ENCODE measurements at regions not wholly inside any gene's neighbourhood (a gene's known extent, or its start where the extent isn't known, plus 50 kb on each side); places are given as distances from the start of the nearest gene placed in this dataset.
"Not testable (repeated sequence)": the region's sequence is repeated elsewhere in the genome, so short reads cannot be mapped to it uniquely, and the experiment has no call there.

DNA sequence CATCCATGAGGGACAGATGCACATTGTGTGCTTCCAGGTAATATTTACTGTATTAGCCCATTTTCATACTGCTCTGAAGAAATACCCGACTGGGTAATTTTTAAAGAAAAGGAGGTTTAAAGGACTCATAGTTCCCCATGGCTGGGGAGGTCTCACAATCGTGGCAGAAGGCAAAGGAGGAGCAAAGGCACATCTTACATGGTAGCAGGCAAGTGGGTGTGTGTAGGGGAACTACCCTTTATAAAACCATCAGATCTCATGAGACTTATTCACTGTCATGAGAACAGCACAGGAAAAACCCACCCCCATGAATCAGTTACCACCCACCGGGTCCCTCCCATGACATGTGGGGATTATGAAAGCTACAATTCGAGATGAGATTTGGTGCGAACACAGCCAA, 148.8 kb upstream of the FBXL17 start:
- DNase-seq (ENCODE audit: low read depth), result no peak

DNA sequence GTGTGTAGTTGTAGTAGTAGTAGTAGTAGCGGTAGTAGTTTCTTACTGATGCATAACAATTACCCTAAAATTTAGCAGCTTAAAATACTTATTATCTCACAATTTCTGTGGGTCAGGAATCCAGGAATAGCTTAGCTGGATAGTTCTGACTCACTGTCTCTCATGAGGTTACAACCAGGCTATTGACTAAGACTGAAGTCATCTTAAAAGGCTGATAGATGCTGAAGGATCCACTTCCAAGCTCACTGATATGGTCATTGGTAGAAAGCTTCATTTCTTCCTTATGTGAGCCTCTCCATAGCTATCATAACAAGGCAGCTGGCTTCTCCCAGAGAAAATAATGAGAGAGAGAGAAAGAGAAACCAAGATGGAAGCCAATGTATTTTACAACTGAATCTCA, 147.5 kb upstream of the FBXL17 start:
- DNase-seq (ENCODE audit: low read depth), result peak; percentile 2

DNA sequence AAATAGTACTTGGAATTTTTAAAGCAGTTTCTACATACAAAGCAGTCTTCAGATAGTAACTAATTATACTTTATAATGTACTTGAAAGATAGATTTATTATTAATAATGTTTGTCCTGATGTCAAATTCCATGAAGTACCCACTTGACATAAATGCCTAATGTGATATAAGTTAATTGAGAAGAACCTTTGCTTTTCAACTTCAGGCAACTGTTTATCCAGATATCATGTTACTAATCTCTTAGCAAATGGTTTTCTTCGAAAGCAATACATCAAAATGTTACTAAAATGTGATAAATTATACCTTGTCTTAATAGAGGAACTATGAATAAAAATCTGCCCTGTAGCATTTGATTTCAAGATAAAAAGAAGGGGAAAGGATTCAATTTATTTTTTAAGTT, 146.8 kb upstream of the FBXL17 start:
- no peak for DNase-seq (ENCODE audit: low read depth)

DNA sequence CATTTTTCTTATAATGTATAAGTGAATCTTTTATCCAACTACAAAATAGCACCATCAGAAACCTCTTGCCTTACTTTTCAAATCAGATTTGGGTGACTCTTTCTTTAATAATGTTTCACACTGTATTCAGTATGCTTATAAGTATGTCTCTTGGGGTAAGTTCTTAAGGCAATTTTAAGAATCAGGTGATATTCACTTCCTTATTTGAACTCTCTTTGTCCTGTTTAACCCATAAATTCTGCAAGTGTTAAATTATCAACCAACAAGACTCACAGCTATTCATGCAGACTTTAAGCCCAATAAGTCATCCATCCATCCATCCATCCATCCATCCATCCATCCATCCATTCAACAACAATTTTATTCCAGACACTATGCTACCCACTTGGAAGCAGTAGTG, 142.7 kb upstream of the FBXL17 start:
- DNase-seq (ENCODE audit: low read depth), result no peak

DNA sequence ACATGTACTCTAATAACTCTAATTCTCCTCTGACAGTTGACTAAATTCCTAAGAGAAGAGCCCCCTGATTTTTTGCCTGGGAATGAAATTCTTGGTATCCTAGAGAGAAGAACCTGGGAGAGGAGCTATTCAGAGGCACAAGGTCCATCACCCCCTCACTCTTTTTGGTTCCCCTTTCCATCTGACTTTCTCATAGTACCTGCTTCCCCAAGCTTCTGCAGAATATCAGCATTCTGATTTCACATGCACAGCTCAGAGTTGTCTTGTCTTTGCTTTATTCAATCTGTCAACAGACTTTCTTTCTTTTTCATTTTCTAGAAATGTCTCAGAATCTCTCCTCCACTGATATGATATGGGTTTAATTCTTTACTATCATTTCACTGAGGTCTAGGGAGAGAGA, 141.5 kb upstream of the FBXL17 start:
- no peak for DNase-seq (ENCODE audit: low read depth)

DNA sequence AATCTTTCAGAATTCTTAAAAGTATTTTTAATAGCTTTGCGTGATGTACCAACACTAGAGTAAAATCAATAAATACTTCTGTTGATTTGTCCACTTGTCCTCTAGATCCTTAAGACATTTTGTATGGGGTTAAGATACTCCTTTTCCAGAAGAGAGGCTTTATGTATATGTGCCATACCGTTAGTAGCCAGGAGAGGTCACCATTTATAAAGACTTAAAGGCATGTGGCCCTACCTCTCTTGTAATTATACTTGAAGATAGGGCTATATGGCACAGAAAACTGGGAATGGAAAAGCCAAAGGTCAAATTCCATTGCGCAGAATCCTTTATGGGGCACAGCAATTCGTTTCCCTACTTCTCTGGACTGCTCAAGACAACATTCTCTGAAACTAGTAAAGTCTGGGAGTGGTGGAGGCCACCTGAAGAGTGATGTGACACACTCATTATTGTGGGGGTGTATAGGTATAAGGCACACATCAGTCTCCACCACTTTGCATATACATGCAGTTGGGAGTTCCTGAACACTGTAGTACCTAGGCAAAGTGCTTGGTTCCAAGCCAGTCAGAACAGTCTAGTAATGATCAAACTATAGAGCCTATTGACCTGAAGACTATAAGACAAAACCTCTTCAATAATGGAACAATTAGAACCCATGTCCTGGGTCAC, 140.1 kb upstream of the FBXL17 start:
- peak; percentile 27 for DNase-seq (ENCODE audit: low read depth)

DNA sequence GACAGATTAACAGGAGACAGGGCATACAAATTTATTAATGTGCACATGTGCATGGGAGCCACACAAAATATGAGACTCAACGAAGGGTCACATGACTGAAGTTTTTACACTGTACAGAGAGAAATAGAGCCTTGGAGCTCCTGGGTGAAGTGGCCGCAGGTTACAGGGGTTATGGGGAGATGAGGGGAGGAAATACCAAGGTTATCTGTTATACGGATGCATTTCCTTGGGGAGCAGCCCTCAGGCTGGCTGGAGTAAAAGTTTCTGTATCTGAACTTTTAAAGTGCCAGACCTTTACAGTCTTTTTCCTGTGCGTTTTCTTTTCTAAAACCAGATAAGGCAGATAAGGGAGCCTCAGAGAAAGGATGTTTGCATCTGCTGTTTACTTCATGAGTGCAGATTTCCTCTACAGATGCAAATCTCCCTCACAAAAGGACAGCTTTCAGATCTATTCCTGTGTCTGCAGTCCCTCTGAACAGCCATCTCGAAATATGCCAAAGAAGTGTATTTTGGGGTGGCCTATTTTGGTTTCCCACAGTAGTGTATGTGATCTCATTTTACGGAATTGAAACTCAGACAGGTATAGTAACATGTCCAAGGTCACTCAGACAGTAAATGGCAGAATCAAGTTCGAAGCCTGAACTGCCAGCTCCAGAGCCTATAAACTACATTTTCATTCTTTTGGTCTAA, 139.3 kb upstream of the FBXL17 start:
- no peak for DNase-seq (ENCODE audit: low read depth)

DNA sequence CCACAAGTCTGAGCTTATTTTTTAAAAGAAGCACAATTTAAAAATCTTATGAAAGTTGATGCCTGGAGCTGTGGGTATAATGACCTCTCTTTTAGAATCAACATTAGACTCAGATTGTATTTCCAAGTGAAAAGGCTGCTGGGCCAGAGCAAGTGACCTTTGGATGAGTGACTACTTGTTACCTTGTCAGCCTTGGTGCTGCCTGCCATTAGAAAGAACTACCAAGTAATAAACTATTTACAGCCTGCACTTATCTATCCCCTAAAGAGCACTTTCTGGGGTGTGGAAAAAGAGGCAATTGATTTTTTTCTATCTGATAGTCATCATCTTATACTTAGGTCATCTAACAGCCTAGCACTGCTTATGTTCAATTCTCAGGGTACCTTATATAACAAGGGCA, 134.9 kb upstream of the FBXL17 start:
- no peak for DNase-seq (ENCODE audit: low read depth)

DNA sequence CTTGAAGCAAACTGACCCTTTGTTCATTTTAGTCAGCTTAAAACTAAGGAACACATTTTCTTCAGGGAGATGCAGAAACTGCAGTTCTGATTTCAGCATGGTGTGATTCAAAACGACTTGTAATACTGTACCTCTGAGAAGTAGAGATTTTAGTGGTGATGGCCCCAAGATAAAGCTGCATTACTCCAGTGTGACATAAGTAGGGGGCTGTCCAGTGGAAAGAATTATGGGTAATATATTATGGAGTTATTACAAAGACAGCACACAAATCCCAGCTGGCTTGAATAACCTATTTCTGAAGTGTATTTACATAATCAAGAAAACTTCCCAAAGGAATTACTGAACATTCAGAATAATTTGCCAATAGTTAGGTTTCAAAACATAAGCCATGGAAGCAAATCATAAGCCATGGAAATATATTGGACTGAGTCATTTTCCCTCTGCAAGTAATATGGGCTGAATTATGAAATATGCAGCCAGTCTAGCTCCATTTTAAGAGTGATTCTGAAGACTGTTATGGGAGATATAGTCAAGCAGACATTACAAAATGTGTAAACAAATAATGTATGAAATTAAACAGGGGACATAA, 133.7 kb upstream of the FBXL17 start:
- no peak for DNase-seq (ENCODE audit: low read depth)

DNA sequence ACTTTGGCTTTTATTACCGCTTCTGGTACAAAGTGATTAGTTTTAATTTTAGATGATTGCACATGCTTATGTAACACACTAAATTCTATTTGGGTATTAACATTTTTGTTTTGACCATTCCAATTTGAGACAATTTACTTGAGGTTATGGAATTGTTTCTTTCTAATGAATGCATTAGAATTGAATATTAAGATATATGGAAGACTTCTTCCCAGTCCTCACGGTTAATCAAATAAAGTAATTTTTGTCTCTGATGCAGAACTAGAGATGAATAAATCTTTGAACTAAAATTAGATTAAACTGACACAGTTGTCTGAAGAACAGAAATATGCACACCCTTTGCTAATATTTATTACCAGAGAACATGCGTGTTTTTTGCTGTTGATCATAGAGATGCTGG, 127.1 kb upstream of the FBXL17 start:
- no peak for DNase-seq (ENCODE audit: low read depth)

DNA sequence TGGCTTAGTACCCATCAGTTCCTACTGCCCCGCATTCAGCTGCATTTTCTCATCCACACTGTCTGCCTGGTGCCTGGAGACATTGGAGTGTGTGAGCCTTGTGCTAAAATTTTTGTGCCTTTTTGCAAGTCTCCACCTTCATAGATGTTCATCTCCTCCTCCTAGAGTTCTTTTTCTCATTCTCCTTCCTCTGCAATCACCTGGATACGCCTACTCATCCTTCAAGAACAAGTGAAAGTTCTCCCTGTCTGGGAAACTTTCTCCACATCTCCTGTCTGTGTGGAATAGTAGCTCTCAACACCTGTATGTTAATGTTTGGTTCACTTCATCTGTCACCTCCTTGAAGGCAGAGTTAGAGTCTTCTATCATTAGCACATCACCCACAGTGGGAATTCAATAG, 125.7 kb upstream of the FBXL17 start:
- no peak for DNase-seq (ENCODE audit: low read depth)

DNA sequence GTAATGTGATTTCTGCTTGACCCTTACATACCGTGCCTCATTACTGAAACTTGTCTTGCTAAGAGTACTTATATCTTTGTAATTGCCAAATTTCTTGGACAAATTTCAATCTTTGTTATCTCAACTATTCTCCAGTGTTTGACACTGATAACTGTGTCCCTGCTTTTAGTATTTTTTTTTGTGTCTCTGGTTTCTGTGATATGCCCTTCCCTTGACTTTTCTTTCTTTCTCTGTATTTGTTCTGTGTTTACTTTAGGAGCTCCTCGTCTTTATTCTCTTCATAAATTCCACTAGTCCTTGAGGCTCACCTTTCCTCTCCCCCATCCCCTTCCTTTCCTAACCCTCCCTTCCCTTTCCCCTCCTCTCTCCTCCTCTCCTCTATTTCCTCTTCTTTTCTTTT, 123.7 kb upstream of the FBXL17 start:
- no peak for DNase-seq (ENCODE audit: low read depth)

DNA sequence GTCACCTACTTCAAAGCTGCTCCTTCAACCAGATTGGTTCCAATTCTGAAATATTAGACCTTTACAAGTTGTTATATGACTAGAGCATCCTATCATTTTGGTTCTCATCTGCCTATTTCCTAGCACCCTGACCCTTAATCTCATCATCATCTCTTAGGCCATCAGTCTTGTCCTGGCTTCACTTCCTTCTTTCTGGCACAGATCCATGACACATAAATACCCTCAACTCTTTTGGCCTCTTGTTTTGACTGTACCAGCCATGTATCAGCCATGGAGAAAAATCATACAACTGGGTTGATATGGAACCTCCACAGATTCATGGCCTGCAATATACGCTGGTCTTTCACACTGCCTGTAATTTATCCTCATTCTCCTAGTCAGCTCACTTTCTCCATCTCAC, 123.1 kb upstream of the FBXL17 start:
- no peak for DNase-seq (ENCODE audit: low read depth)

DNA sequence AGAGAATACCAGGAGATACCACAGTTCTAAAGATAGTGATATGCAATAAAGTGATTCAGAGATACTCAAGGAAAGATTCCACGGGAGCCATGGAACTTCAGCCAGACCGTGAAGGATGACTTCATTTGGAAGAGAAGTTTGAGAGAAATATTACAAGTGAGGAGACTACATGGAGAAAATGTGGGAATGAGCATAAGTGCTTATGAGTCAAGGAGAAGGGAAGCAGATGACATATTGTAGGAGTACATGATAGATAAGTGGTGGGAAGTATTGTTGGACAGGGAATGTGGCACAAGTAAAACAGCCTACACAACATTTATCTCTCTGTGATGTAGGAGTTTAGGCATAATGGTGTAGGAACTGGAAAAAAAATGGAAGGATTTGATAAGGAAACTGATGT, 122.1 kb upstream of the FBXL17 start:
- DNase-seq (ENCODE audit: low read depth), result no peak

DNA sequence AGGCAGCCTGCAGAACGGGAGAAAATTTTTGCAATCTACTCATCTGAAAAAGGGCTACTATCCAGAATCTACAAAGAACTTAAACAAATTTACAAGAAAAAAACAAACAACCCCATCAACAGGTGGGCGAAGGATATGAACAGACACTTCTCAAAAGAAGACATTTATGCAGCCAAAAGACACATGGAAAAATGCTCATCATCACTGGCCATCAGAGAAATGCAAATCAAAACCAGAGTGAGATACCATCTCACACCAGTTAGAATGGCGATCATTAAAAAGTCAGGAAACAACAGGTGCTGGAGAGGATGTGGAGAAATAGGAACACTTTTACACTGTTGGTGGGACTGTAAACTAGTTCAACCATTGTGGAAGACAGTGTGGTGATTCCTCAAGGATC, 113.7 kb upstream of the FBXL17 start:
- not testable (repeated sequence) for DNase-seq (ENCODE audit: low read depth)

DNA sequence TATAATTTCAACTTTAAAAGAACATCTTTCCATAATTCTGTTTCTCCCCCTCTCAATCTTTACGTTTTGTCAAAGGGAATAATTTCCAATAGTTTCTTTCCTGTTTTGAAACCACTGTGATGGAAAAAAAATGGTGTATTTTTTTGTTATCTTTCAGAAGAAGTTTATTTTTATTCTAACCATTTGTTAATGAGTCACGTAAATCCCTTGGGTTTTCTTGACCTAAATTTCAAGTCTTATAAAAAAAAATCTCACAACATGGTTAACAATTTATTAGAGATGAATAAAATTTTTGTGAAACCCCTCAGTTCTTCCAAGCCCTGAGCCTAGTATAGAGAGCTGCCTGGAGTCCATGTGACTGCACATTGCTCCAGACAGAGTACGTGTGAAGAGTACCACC, 106.1 kb upstream of the FBXL17 start:
- DNase-seq (ENCODE audit: low read depth), result no peak

DNA sequence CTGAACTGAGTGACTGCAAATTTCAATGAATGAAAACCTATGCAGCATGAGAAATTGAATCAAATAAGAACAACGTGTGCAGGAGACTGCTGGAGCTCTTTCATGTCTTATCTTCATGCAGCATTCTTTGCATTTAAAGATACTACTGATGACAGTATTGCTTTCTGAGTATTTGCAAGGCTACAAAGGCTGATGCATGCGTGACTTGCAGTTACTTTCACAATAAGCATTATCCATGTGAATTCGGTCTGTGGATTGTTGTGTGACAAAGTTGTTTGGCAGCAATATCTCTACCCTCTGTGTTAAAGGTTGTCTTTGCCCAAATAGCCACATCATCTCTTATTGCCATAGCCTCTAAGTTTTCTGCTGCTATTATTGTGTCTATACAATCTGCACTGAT, 102.1 kb upstream of the FBXL17 start:
- DNase-seq (ENCODE audit: low read depth), result no peak

DNA sequence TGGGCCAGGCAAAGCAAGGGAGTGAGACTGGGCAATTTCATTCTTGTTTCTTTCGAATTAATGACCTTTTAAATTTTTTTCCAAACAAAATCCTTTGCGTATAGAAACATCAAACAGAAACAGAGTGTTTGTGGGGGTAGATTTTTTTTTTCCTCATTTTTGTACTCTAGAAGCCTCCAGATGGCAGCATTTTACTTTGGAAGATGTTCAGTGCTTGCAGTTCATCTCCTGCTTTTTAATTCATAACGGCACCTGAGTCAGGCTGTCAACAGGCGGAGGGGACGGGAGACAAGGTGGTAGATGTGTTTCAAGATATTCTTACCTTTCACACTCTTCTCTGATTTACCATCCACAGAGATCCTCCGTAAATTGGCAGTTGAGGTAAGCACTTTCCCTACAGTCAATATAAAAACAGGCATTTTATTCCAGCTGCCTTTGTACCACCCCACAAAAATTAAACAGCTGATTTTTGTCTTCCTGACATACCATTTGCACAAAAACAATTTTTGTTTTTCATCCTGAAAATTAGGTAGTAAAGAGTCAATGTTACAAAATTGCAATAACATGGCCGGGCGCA, 99.5 kb upstream of the FBXL17 start:
- DNase-seq (ENCODE audit: low read depth), result no peak

DNA sequence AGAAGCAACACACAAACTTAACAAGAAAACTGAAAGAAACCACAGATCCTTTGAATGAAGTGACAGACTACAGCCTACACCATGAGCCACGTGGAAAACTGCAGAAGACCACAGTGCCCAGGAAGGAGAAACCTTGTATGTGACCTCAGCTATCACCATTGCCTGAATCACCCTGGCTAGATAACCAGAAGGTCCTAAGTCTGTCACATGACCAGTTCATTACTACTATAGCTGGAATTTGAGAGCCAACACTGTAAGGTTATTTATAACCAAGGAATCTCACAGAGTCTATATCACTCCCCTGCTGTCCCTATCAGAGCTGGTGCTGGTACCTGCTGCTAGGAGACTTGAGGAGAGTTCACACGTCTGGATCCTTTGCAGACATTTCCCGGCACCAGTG, 90.3 kb upstream of the FBXL17 start:
- no peak for DNase-seq (ENCODE audit: low read depth)

DNA sequence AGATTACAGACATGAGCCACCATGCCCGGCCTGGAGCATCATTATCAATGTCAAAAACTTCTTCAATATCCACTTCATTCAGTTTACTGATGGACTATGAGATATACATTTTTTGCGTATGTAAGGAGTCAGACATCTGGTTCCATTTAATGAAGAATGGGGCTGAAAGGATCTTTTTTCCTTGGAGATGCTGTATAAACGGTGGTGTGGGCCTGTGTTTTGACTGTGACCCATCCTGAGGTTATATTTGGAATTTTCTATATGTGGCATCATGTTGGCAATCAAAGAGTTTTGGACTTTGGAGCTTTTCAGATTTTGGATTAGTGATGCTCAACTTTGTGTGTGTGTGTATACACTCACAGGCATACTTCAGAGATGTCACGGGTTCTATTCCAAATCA, 85.7 kb upstream of the FBXL17 start:
- no peak for DNase-seq (ENCODE audit: low read depth)

DNA sequence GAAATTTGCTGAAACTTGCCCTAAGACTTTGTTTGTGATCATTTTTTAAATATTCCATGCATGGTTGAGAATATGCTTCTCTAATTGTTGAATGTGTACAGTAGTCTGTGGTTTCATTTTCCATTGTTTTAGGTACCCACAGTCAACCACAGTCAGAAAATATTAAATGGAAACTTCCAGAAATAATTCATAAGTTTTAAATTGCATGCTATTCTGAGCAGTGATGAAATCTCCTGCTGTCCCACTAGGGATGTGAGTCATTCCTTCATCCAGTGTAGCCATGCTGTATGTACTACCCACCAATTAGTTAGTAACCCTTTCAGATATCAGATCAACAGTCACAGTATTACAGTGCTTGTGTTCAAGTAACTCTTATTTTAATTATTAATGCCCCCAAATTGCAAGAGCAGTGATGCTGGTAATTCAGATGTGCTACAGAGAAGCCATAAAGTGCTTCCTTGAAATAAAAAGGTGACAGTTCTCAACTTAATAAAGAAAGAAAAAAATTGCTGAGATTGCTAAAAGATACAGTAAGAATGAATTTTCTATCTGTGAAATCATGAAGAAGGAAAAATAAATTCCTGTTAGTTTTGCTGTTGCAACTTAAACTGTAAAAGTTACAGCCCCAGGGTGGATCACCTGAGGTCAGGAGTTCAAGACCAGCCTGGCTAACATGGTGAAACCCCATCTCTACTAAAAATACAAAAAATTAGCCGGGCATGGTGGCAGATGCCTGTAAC, 79.9 kb upstream of the FBXL17 start:
- peak; percentile 25 for DNase-seq (ENCODE audit: low read depth)

DNA sequence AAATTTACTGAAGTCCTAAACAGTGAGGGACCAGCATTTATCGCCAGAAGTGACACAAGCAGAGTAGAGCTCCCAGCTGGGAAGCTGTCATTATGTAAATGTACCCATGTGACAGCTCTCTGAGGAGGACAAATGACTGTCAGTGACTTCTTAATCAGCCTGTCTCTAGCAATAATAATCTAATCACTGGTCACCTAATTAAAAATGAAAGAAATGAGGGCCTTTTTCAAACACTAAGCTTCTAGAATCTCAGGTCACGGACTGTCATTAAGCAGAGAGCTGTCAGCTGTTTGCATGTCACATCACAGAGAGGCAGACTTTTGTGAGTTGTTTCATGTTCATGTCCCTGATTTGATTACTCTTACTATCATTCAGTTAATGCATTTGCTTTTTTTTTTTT, 77.9 kb upstream of the FBXL17 start:
- no peak for DNase-seq (ENCODE audit: low read depth)

DNA sequence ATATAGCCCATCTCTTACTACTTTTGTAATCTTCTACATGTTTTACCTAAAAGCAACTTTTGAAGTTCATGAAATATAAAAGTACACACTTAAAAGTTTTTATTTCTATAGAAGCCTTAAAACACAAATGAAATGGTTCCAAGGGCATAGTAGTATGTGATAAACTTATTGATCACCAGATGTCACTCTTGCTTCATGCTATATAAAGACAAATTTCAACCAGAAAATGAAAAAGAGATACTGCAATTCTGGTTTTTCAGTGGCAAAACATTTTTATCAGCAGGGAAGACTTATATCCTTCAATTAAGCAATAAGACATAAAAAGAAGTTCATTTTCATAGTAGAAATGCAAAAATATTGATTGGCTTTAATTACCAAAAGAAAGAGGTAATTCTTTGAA, 69.4 kb upstream of the FBXL17 start:
- no peak for DNase-seq (ENCODE audit: low read depth)

Data from GM04504 (cell line).